ENCODE measurements at regions not wholly inside any gene's neighbourhood (a gene's known extent, or its start where the extent isn't known, plus 50 kb on each side); places are given as distances from the start of the nearest gene placed in this dataset.

DNA sequence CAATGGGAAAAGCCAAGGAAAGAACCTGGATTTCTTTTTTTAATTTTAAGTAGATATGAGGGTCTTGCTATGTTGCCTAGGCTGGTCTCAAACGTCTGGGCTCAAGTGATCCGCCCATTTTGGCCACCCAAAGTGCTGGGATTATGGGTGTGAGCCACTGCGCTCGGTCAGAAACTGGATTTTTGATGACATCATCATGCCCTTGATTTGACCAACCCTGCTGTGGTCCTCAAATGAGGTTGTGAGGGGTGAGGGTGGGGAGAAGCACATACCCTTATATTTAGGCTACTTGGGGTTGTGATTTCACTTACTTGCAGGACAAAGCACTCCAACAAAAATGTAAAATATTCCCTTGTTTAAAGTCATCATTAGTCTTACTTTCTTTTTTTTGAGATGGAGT is 70.4 kb downstream of the C3orf38 start:
- no peak for TF ChIP-seq ELF4 (IDR thresholded peaks at IDR 0.05)
- TF ChIP-seq SUZ12 (IDR thresholded peaks at IDR 0.05), result no peak
- TF ChIP-seq FOXM1 (IDR thresholded peaks at IDR 0.05; ENCODE audit: borderline replicate concordance), result no peak
- no peak for TF ChIP-seq CTBP1 (IDR thresholded peaks at IDR 0.05; ENCODE audit: borderline replicate concordance)
- TF ChIP-seq FOXK2 (IDR thresholded peaks at IDR 0.05), result no peak
- no peak for TF ChIP-seq SP1 (IDR thresholded peaks at IDR 0.05)
- TF ChIP-seq HDGF (IDR thresholded peaks at IDR 0.05; ENCODE audit: borderline replicate concordance), result no peak

Measured in HEK293T (cell line).